Kidney (tissue), 13 donors: ENCODE measurements at regions not wholly inside any gene's neighbourhood (a gene's known extent, or its start where the extent isn't known, plus 50 kb on each side); places are given as distances from the start of the nearest gene placed in this dataset.

Experiments used
- DNase-seq, 5 donors: peaks; one replicate each; pipeline ENCODE4 v3.0.0-alpha.2; 2013 to 2020
- FAIRE-seq: peaks from 2 replicates; lab custom pipeline; 2012; peaks lifted over from hg19 to GRCh38; lab: Jason Lieb, UNC
- H3K27ac ChIP-seq, 2 donors: one replicate each; pipeline ENCODE4 v1.7.0; 2013; ENCODE audit warnings: low read depth in 2 of 2, low read length in 2 of 2, inconsistent platforms in 1 of 2
- H3K27me3 ChIP-seq: one replicate; pipeline ENCODE4 v1.7.1; 2013; ENCODE audit warnings: low read length, inconsistent platforms; ENCODE audit not compliant: control insufficient read depth, insufficient read depth
- H3K36me3 ChIP-seq, 3 donors: one replicate each; pipeline versions ENCODE4 v1.7.0 to v1.7.1; 2013; ENCODE audit warnings: low read length in 3 of 3, control low read depth in 1 of 3, inconsistent platforms in 1 of 3; ENCODE audit not compliant: insufficient read depth in 3 of 3, control insufficient read depth in 2 of 3
- H3K4me1 ChIP-seq, 3 donors: one replicate each; pipeline versions ENCODE4 v1.7.0 to v1.7.1; 2013; ENCODE audit warnings: low read length in 3 of 3, inconsistent platforms in 1 of 3, low read depth in 1 of 3; ENCODE audit not compliant: control insufficient read depth in 2 of 3, insufficient read depth in 2 of 3
- H3K4me3 ChIP-seq, 3 donors: one replicate each; pipeline versions ENCODE4 v1.7.0 to v1.8.1; 2013; ENCODE audit warnings: low read length in 3 of 3, control low read depth in 1 of 3, inconsistent platforms in 1 of 3
- H3K9ac ChIP-seq, 3 donors: one replicate each; pipeline versions ENCODE4 v1.7.0 to v1.7.1; 2013; ENCODE audit warnings: low read length in 3 of 3, control low read depth in 1 of 3, inconsistent platforms in 1 of 3
- H3K9me3 ChIP-seq, 3 donors: one replicate each; pipeline versions ENCODE4 v1.7.0 to v1.7.1; 2013; ENCODE audit warnings: low read length in 3 of 3, control low read depth in 1 of 3, inconsistent platforms in 1 of 3; ENCODE audit not compliant: control insufficient read depth in 2 of 3, insufficient read depth in 1 of 3
- CTCF ChIP-seq: IDR thresholded peaks from 3 replicates; pipeline ENCODE4 v1.5.1; 2012; ENCODE audit warnings: mild to moderate bottlenecking, moderate library complexity, borderline replicate concordance; ENCODE audit not compliant: insufficient read depth; ENCODE audit errors: extremely low read depth
- intact Hi-C: fragments of 100-400 bp; cut with DNase I; formaldehyde crosslinking; loops from one replicate; pipeline ENCODE4 v1.11.1; 2022
- donor health status: control.
- donor health status: control.
- donor health status: control.
- donor health status: control.
- donor health status: control.
- donor health status: DM: yes; HTN: yes; CAD: no.
- donor health status: Normal renal cell carcinoma (clear cell type).

GRCh38 chr5:12745537-12745936, 841.3 kb upstream of the CTNND2 start:
- no peak overlapping the region for H3K27ac ChIP-seq
- no peak overlapping the region for H3K9ac ChIP-seq
- no peak for FAIRE-seq
- H3K9me3 ChIP-seq, result no peaks in the 10 kb centered on the region
- H3K4me3 ChIP-seq, result no peak overlapping the region
- no peak for TF ChIP-seq CTCF
- H3K4me1 ChIP-seq, result no peaks in the 10 kb centered on the region
- DNase-seq, result no peak
- H3K27me3 ChIP-seq, result no peaks in the 10 kb centered on the region
- intact Hi-C loops, result no loop called here
- no peaks in the 10 kb centered on the region for H3K36me3 ChIP-seq

GRCh38 chr5:12743582-12743981, 839.3 kb upstream of the CTNND2 start:
- TF ChIP-seq CTCF, result no peak
- Histone ChIP-seq H3K27me3 (no peaks in the 10 kb centered on the region), H3K27ac (no peak overlapping the region), H3K9ac (no peak overlapping the region), H3K36me3 (no peaks in the 10 kb centered on the region), H3K9me3 (no peaks in the 10 kb centered on the region), H3K4me3 (no peak overlapping the region), H3K4me1 (no peaks in the 10 kb centered on the region)
- FAIRE-seq, result no peak
- DNase-seq, result no peak
- intact Hi-C loops, result no loop called here

DNA sequence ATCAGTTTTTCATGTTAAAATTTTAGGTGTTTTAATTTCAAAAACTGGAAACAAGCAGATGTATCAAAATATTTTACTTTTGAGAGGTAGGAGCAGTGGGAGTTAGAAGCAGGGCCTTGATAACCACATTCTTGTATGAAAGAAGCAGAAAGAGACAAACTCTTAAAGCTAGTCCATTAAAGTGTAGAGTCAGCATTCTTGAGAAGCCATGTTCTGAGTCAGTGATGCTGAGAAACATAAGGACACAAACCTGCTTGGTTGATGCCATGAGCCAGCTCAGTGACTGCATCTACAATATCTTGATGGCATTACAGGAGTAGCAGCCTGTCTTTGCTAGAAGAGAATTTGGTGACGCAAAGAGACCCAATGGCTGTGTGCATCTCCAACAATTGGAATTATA, 826.1 kb upstream of the CTNND2 start:
- Histone ChIP-seq H3K36me3 (no peaks in the 10 kb centered on the region), H3K27ac (no peak overlapping the region), H3K27me3 (no peaks in the 10 kb centered on the region), H3K9ac (no peak overlapping the region), H3K9me3 (peaks cover 0 to 2% (median 0%) of the 10 kb centered on the region in 3 donors), H3K4me1 (no peaks in the 10 kb centered on the region), H3K4me3 (no peak overlapping the region)
- intact Hi-C loops, result no loop called here
- no peak for TF ChIP-seq CTCF
- no peak for FAIRE-seq
- DNase-seq, result no peak

- H3K27me3 ChIP-seq, result no peaks in the 10 kb centered on the region
- no peak for TF ChIP-seq CTCF
- H3K4me3 ChIP-seq, result no peak overlapping the region
- DNase-seq (no peak), FAIRE-seq (no peak)
- peaks cover 0 to 2% (median 0%) of the 10 kb centered on the region in 3 donors for H3K9me3 ChIP-seq
- H3K27ac ChIP-seq, result no peak overlapping the region
- H3K36me3 ChIP-seq, result no peaks in the 10 kb centered on the region
- H3K9ac ChIP-seq, result no peak overlapping the region
- no peaks in the 10 kb centered on the region for H3K4me1 ChIP-seq
- intact Hi-C loops, result no loop called here
These were observed 812.4 kb upstream of the CTNND2 start for GRCh38 chr5:12716664-12717063.
